GM21529 (cell line): ENCODE measurements at regions not wholly inside any gene's neighbourhood (a gene's known extent, or its start where the extent isn't known, plus 50 kb on each side); places are given as distances from the start of the nearest gene placed in this dataset.
"Not testable (repeated sequence)": the region's sequence is repeated elsewhere in the genome, so short reads cannot be mapped to it uniquely, and the experiment has no call there.

Source experiments
- ATAC-seq: cut with Tn5 transposase; IDR thresholded peaks from one replicate; pipeline ENCODE4 v1.9.1; 2021; ENCODE audit not compliant: unreplicated experiment

GRCh38 chr6:115575285-115575684, 485.4 kb downstream of the FRK start:
- ATAC-seq: no peak

- ATAC-seq: no peak
These were observed 486.8 kb downstream of the FRK start for GRCh38 chr6:115573861-115574260.

GRCh38 chr6:115570331-115570730, 490.4 kb downstream of the FRK start:
- no peak for ATAC-seq

- ATAC-seq: no peak
These were observed 506.6 kb downstream of the FRK start for GRCh38 chr6:115554060-115554459.

GRCh38 chr6:115551527-115551926, 509.2 kb downstream of the FRK start:
- no peak for ATAC-seq

- no peak for ATAC-seq
These were observed 515.1 kb downstream of the FRK start for GRCh38 chr6:115545672-115545986.

GRCh38 chr6:115544765-115545671, 515.7 kb downstream of the FRK start:
- no peak for ATAC-seq

- no peak for ATAC-seq
These were observed 520.4 kb downstream of the FRK start for GRCh38 chr6:115540077-115540869.

- no peak for ATAC-seq
These were observed 521.2 kb downstream of the FRK start for GRCh38 chr6:115539531-115539930.

GRCh38 chr6:115524821-115525220, 535.9 kb downstream of the FRK start:
- ATAC-seq: no peak

- ATAC-seq: not testable (repeated sequence)
These were observed 538.9 kb downstream of the FRK start for GRCh38 chr6:115521747-115522146.

GRCh38 chr6:115514656-115515055, 546.0 kb downstream of the FRK start:
- no peak for ATAC-seq

- no peak for ATAC-seq
These were observed 547.8 kb downstream of the FRK start for GRCh38 chr6:115512923-115513322.

- no peak for ATAC-seq
These were observed 548.9 kb downstream of the FRK start for GRCh38 chr6:115511771-115512170.

GRCh38 chr6:115502432-115502831, 558.3 kb downstream of the FRK start:
- ATAC-seq: not testable (repeated sequence)

- ATAC-seq: no peak
These were observed 565.5 kb downstream of the FRK start for GRCh38 chr6:115495184-115495583.

- no peak for ATAC-seq
These were observed 573.4 kb downstream of the FRK start for GRCh38 chr6:115487331-115487730.

- no peak for ATAC-seq
These were observed 575.3 kb downstream of the FRK start for GRCh38 chr6:115485400-115485799.

- ATAC-seq: not testable (repeated sequence)
These were observed 580.1 kb downstream of the FRK start for GRCh38 chr6:115480543-115480942.

GRCh38 chr6:115474443-115475041, 586.1 kb downstream of the FRK start:
- no peak for ATAC-seq

GRCh38 chr6:115468272-115469005, 592.3 kb downstream of the FRK start:
- no peak for ATAC-seq
